PC-3 (cell line): ENCODE measurements at regions not wholly inside any gene's neighbourhood (a gene's known extent, or its start where the extent isn't known, plus 50 kb on each side); places are given as distances from the start of the nearest gene placed in this dataset.
"Not testable (repeated sequence)": the region's sequence is repeated elsewhere in the genome, so short reads cannot be mapped to it uniquely, and the experiment has no call there.

Source experiments
- ATAC-seq: fragments of 200-7000 bp; cut with Tn5 transposase; 2 replicates; pipeline ENCODE4 v1.9.1; 2020; ENCODE audit warnings: mild to moderate bottlenecking, moderate library complexity
- BruUV-seq: library from RNA; stranded (reverse); fragments of 400-500 nt; replicated peaks from 2 replicates; lab custom pipeline; 2021; lab: Mats Ljungman, UMichigan
- CTCF ChIA-PET: fragments of 300-600 bp; sonication (Branson Sonifier 250); formaldehyde crosslinking; loops from one replicate; lab custom pipeline; 2022; ENCODE audit warnings: antibody characterized with exemption; lab: Charles Lee
- POLR2A ChIA-PET: fragments of 300-600 bp; sonication (Branson Sonifier 250); formaldehyde crosslinking; loops from one replicate; lab custom pipeline; 2022; ENCODE audit warnings: antibody characterized with exemption; ENCODE audit not compliant: unreplicated experiment; lab: Charles Lee
- DNase-seq: peaks from one replicate; pipeline ENCODE4 v3.0.0-alpha.2; 2015
- H2AFZ ChIP-seq: fragments of 300-600 bp; sonication (generic); 2 replicates; pipeline ENCODE4 v1.6.0; 2016; ENCODE audit warnings: antibody characterized with exemption, low read length
- H3F3A ChIP-seq: fragments of 300-600 bp; sonication (generic); one replicate; pipeline ENCODE4 v1.6.0; 2017; ENCODE audit warnings: antibody characterized with exemption, low read length, control low read depth, mild to moderate bottlenecking; ENCODE audit not compliant: unreplicated experiment
- H3K27ac ChIP-seq: fragments of 300-600 bp; sonication (generic); 2 replicates; pipeline ENCODE4 v1.5.1; 2016; ENCODE audit warnings: mild to moderate bottlenecking, low read length
- H3K27me3 ChIP-seq: fragments of 300-600 bp; sonication (generic); 2 replicates; pipeline ENCODE4 v1.6.1; 2016; ENCODE audit warnings: low read length, mixed read lengths
- H3K36me3 ChIP-seq: fragments of 300-600 bp; sonication (generic); 2 replicates; pipeline ENCODE4 v1.6.1; 2016; ENCODE audit warnings: low read depth, mixed run types, low read length, mixed read lengths
- H3K4me1 ChIP-seq: fragments of 300-600 bp; sonication (generic); 2 replicates; pipeline ENCODE4 v1.5.1; 2016; ENCODE audit warnings: low read length; ENCODE audit not compliant: insufficient read depth
- H3K4me2 ChIP-seq: fragments of 300-600 bp; sonication (generic); 2 replicates; pipeline ENCODE4 v1.6.0; 2016; ENCODE audit warnings: low read length
- H3K4me3 ChIP-seq: fragments of 300-600 bp; sonication (generic); 2 replicates; pipeline ENCODE4 v1.5.1; 2016; ENCODE audit warnings: mild to moderate bottlenecking, low read length, mixed read lengths
- H3K79me2 ChIP-seq: fragments of 300-600 bp; sonication (generic); 2 replicates; pipeline ENCODE4 v1.6.1; 2017; ENCODE audit warnings: low read length, mixed read lengths
- H3K9ac ChIP-seq: fragments of 300-600 bp; sonication (generic); 2 replicates; pipeline ENCODE4 v1.6.0; 2016; ENCODE audit warnings: mild to moderate bottlenecking, low read length
- H3K9me2 ChIP-seq: fragments of 300-600 bp; sonication (generic); replicated peaks from 2 replicates; pipeline ENCODE4 v1.6.1; 2016; ENCODE audit warnings: mixed run types, low read length, mixed read lengths
- H3K9me3 ChIP-seq: fragments of 300-600 bp; sonication (generic); 2 replicates; pipeline ENCODE4 v1.6.1; 2016; ENCODE audit warnings: low read length, mixed read lengths
- H4K20me1 ChIP-seq: fragments of 300-600 bp; sonication (generic); 2 replicates; pipeline ENCODE4 v1.6.1; 2016; ENCODE audit warnings: low read length, mixed read lengths
- EZH2 ChIP-seq: fragments of 300-600 bp; sonication (generic); IDR thresholded peaks from one replicate; pipeline ENCODE4 v1.6.1; 2017; ENCODE audit warnings: antibody characterized with exemption, mild to moderate bottlenecking, low read length; ENCODE audit not compliant: unreplicated experiment
- EZH2phosphoT487 ChIP-seq: fragments of 300-600 bp; sonication (generic); IDR thresholded peaks from 2 replicates; pipeline ENCODE4 v1.6.1; 2018; ENCODE audit warnings: mild to moderate bottlenecking, antibody characterized with exemption, low read length, borderline replicate concordance
- intact Hi-C: fragments of 100-400 bp; cut with micrococcal nuclease; formaldehyde crosslinking; loops from 2 replicates; pipeline ENCODE4 v1.9.0; 2023
- TF ChIP-seq, protein P1 (sequence below): fragments of 300-600 bp; sonication (generic); conservative IDR thresholded peaks from 2 replicates; pipeline ENCODE4 v1.5.1; 2017; ENCODE audit warnings: antibody characterized with exemption, low read depth, mild to moderate bottlenecking, low read length

DNA sequence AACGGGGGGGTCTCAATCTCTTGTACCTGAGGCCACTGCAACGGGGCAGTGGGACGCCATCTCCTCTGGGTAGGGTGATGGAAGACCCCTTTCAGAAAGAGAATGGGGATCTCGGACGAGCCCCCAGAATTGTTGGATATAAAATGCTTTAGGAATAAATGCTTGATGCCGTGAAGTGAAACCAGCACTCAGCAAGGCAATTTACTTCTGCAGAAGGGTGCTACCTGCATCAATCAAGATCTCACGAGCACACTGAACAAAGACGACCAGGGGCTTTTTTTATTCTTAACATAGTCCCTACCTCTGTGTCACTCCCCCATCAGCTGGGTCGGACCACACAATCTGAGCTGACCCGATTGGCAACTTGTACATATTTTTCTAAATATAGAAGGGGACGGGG, 203.6 kb upstream of the TBX18 start:
- H3K4me2 ChIP-seq = no peak overlapping the region
- no peaks in the 10 kb centered on the region for H3K9me2 ChIP-seq
- ATAC-seq (no peak), DNase-seq (no peak)
- ChIA-PET POLR2A (no interaction called here), CTCF (interaction anchor here (0.5 kb wide), 1 partner anchor 508 kb away, joined by 3 read pairs; no protein-coding TSS in a partner anchor)
- no peaks in the 10 kb centered on the region for H3K4me1 ChIP-seq
- peaks cover 3% of the 10 kb centered on the region; the same call in 1 of the 2 replicates for H3K36me3 ChIP-seq
- intact Hi-C loops = loop anchor here (10.0 kb wide), 1 partner anchor 723 kb away; no protein-coding TSS in a partner anchor
- no peaks in the 10 kb centered on the region for H3K9me3 ChIP-seq
- H3K9ac ChIP-seq = no peak overlapping the region
- H3F3A ChIP-seq = no peaks in the 10 kb centered on the region
- no TSS peak for BruUV-seq
- TF ChIP-seq EZH2 (no peak), EZH2phosphoT487 (no peak)
- TF ChIP-seq, protein P1, sequence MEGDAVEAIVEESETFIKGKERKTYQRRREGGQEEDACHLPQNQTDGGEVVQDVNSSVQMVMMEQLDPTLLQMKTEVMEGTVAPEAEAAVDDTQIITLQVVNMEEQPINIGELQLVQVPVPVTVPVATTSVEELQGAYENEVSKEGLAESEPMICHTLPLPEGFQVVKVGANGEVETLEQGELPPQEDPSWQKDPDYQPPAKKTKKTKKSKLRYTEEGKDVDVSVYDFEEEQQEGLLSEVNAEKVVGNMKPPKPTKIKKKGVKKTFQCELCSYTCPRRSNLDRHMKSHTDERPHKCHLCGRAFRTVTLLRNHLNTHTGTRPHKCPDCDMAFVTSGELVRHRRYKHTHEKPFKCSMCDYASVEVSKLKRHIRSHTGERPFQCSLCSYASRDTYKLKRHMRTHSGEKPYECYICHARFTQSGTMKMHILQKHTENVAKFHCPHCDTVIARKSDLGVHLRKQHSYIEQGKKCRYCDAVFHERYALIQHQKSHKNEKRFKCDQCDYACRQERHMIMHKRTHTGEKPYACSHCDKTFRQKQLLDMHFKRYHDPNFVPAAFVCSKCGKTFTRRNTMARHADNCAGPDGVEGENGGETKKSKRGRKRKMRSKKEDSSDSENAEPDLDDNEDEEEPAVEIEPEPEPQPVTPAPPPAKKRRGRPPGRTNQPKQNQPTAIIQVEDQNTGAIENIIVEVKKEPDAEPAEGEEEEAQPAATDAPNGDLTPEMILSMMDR = no peak
- no peak overlapping the region for H3K4me3 ChIP-seq
- no peak overlapping the region for H2AFZ ChIP-seq
- H4K20me1 ChIP-seq = no peaks in the 10 kb centered on the region
- H3K79me2 ChIP-seq = no peaks in the 10 kb centered on the region
- H3K27me3 ChIP-seq = peaks cover 19% of the 10 kb centered on the region; the same call in 1 of the 2 replicates
- no peak overlapping the region for H3K27ac ChIP-seq

DNA sequence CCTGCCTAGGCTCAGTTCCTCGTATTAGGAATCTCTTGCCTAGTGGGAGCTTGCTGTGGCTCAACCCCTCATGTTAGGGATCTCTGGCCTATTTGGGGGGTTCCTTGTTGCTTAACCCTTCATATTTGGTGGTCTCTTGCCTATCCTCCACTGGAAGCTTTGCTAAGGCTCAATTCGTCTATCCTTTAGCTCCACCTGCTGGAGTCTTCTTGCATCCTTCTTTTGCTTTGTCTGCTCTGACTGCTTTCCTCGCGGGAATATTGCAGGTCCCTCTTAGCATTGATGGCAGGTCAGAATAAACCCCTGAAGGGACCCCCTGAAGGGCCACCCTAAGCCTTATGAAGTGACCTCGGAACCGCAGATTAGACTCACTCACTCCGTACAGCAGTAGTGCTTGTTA, 203.0 kb upstream of the TBX18 start:
- ATAC-seq = no peak
- ChIA-PET POLR2A (no interaction called here), CTCF (no interaction called here)
- Histone ChIP-seq H3K9me3 (no peaks in the 10 kb centered on the region), H2AFZ (no peak overlapping the region), H3K9me2 (no peaks in the 10 kb centered on the region), H3K36me3 (peaks cover 3% of the 10 kb centered on the region; the same call in 1 of the 2 replicates), H4K20me1 (no peaks in the 10 kb centered on the region), H3K4me1 (no peaks in the 10 kb centered on the region), H3K27me3 (peaks cover 24% of the 10 kb centered on the region; the same call in 1 of the 2 replicates), H3K4me2 (no peak overlapping the region), H3K9ac (no peak overlapping the region), H3K4me3 (no peak overlapping the region), H3K79me2 (no peaks in the 10 kb centered on the region), H3K27ac (no peak overlapping the region), H3F3A (no peaks in the 10 kb centered on the region)
- DNase-seq = peak; percentile 42
- intact Hi-C loops = loop anchor here (10.0 kb wide), 1 partner anchor 723 kb away; no protein-coding TSS in a partner anchor
- no TSS peak for BruUV-seq
- TF ChIP-seq, protein P1 = peak; percentile 60
- no peak for TF ChIP-seq EZH2phosphoT487

DNA sequence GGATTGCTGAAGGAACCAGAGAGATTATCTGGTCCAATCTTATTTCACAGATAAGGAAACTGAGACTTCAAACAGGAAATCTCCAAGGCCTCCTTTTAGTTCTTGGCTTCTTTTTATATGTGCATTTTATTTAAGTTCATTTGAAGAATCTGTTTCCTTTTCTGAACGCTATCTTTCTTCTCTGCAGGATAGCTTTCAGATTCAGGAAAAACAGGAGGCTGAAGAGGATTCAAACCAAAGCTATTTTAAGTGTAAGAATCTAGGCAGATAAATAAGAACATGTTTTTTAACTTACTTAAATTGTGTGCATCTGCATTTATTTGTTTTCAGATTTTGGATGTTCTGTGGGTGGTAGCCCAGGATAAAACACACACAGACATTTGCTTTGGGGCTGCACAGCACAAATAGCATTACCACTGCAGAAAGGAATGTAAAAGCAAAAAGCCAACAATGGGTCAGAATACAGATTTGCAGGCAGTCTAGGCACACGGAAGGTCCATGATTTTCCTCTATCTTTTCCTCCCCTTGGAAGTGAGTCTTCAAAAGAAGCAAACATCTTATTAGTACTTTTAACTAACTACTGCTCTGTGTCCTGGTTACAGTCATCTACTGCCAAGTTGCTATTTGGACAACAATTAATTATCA, 188.8 kb upstream of the TBX18 start:
- POLR2A ChIA-PET = no interaction called here
- CTCF ChIA-PET = no interaction called here
- no TSS peak for BruUV-seq

DNA sequence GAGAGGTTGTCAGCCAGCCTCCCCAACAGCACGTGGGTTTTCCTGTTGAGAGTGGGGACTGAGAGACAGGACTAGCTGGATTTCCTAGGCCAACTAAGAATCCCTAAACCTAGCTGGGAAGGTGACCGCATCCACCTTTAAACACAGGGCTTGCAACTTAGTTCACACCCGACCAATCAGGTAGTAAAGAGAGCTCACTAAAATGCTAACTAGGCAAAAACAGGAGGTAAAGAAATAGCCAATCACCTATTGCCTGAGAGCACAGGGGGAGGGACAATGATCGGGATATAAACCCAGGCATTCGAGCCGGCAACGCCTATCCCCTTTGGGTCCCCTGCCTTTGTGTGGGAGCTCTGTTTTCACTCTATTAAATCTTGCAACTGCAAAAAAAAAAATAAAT, 180.5 kb upstream of the TBX18 start:
- H2AFZ ChIP-seq, intact Hi-C loops, CTCF ChIA-PET, H3K4me3 ChIP-seq, H3K4me1 ChIP-seq, BruUV-seq, H3K9me2 ChIP-seq, ATAC-seq, DNase-seq, H3K27me3 ChIP-seq, H3K9me3 ChIP-seq, H4K20me1 ChIP-seq, H3K36me3 ChIP-seq, H3K79me2 ChIP-seq, H3F3A ChIP-seq, H3K27ac ChIP-seq, POLR2A ChIA-PET, H3K4me2 ChIP-seq, H3K9ac ChIP-seq: not testable (repeated sequence)

More for the DNA sequence above, 188.8 kb upstream of the TBX18 start:
- no peak overlapping the region for H2AFZ ChIP-seq
- no peaks in the 10 kb centered on the region for H3F3A ChIP-seq
- H3K36me3 ChIP-seq = no peaks in the 10 kb centered on the region
- no peak overlapping the region for H3K4me3 ChIP-seq
- DNase-seq (no peak), ATAC-seq (no peak)
- no peak overlapping the region for H3K27ac ChIP-seq
- intact Hi-C loops = no loop called here
- no peaks in the 10 kb centered on the region for H3K9me3 ChIP-seq
- no peaks in the 10 kb centered on the region for H3K79me2 ChIP-seq
- H4K20me1 ChIP-seq = no peaks in the 10 kb centered on the region
- no peak for TF ChIP-seq EZH2
- TF ChIP-seq, protein P1 = no peak
- TF ChIP-seq EZH2phosphoT487 = no peak
- H3K9me2 ChIP-seq = no peaks in the 10 kb centered on the region
- no peak overlapping the region for H3K9ac ChIP-seq
- H3K4me1 ChIP-seq = no peaks in the 10 kb centered on the region
- H3K27me3 ChIP-seq = no peaks in the 10 kb centered on the region
- H3K4me2 ChIP-seq = no peak overlapping the region
